GM18498 (cell line): ENCODE measurements at regions not wholly inside any gene's neighbourhood (a gene's known extent, or its start where the extent isn't known, plus 50 kb on each side); places are given as distances from the start of the nearest gene placed in this dataset.

Experiments
- ATAC-seq: cut with Tn5 transposase; IDR thresholded peaks from one replicate; pipeline ENCODE4 v1.9.1; 2021; ENCODE audit warnings: mild to moderate bottlenecking, moderate library complexity; ENCODE audit not compliant: unreplicated experiment

DNA sequence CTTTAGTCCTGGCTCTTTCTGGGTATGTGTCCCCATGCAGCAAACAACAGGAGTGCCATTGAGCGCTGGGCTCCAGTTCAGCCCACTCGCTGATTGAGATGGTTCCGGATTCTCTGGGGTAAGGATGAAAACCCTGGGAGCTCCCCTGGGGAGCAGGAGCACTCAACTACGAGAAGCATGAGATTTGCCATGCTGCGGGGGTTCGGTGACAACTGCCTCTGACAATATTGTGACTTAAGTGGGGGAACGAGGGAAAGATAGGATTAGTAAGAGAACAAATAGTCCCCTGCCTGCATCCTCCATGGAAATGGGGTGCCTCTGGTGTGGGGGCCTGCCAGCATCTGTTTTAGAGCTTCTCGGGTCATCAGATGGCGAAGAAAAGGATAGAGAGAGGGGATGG lies 123.6 kb upstream of the IPO9 start:
- ATAC-seq: no peak

DNA sequence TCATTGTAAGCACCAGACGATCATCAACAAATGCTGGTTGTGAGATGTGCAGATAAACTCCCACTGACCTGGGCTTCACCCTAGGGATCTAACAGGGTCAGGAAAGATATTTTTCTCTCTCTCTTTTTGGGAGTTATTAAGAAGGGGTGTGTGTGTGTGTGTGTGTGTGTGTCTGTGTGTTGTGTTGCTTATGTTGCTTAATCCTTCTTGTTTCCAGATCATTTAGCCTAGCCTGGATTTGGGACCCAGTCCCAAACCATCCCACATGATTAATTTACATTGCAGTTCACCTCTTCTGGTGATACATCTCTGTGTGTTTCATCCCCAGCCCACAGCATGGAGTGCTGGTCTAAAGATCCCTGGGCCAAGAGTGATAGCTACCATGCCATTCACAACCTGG lies 122.8 kb upstream of the IPO9 start:
- no peak for ATAC-seq

DNA sequence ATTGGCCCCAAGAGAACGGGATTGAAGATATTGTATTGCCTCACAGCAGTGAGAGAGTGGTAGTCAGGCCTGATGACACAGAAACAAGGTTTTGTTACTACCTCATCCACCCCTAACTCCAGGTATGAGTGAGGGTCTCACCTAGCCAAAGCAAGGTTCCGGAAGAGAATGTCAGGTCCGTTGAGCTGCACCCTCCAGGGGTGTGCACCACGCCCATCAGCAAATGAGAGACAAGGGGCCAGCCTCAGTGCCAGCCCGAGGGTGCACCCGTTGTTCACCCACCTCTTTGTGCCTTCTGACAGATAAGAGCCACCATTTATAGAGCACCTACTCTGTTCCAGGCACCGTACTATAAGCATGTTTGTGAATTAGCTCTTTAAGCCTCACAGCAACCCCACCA lies 121.9 kb upstream of the IPO9 start:
- ATAC-seq: no peak

DNA sequence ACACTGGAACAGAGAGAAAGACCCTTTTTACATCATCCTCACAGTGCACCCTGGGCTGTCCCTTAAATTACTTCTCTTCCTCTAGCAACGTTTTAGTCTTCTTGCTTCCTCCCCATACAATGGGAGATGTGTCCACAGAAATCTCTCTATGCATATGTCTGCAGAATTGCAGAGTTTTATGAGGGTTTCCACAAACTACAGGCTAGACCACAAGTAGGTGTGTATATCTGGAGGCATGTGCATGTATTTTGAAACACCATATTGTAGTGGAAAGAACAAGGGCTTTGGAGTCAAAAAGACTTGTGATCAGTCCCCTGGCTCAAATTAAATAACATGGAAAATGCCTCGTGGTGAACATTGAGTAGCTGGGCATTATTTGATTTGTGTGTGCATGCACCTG lies 121.3 kb upstream of the IPO9 start:
- no peak for ATAC-seq

GRCh38 chr1:201708085-201708512 lies 120.9 kb upstream of the IPO9 start:
- no peak for ATAC-seq

- ATAC-seq: no peak
Measured at GRCh38 chr1:201708691-201709090, 120.3 kb upstream of the IPO9 start.

DNA sequence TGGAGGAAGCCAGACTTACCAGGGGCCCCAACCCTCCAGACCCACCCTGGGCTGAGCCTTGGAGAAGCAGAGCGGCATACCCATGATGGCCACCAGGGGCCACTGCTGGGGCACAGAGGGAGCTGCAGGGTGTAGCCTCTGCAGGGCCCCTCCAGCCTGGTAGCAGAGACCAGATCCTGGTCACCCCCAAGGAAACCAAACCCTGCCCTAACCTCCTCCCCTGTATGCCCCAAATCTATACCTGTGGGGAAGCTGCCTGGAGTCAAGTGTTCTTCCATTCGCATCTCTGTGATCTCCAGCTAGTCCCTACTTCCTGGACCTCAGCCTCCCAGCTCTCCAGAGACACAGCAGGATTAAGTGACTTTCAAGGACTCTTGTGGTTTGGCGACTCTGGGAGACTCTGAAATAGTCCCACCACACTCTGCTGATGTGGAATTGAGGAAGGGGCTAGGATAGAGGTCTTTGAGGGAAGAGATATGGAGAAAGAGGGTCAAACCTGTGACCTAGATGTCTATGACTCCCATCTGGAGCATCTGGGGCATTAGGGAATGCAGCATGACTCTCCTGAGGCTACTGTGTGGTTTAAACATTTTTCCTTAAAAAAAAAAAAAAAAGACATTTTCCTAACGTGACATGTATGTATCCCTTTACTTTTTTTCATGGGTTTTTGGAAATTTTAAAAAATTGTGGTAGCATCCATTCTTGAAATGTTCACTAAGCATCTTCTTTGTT lies 119.2 kb upstream of the IPO9 start:
- ATAC-seq: peak; percentile 85

DNA sequence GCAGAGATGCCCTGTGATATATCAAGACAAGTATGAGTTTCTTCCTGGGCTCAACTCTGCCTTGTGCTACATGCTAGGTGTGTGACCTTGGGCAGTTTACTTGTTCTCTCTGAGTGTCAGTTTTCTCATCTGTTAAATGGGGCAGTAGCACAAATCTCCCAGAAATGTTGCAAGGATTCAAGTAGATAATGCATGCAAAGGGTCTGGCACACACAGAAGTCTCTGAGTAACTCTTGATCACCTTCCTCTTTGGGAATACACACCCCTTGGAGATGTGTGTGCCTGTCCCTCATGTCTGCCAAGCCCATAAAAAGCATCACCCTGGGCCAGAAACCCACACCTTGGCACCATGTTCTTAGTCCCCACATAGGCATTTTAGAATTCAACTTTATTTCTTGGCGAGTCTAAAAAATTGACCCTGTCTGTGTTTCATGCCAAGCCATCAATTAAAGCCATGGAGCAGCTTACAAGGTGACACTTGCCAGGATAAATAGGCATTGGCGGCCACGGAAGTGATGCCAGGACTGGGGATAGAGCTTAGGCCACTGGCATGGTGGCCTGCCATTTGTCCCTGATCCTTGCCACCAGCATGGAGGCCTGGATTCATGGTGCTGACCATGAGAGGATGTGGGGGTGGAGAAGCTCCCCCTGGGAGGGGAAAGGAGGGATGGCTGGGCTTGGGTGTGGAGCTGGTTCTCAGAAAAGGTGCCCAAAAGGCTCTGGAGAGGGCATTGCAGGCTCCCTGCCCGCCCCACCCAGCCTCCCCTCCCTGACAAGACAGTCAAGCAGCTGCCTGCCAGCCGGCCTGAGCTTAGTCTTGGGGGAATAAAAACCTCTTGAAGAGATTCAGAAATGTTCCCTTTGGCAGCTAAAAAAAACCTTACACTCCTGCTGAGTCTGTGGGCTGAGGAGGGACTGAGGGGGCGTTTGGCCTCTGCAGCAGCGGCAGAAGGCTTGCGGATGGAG lies 118.0 kb upstream of the IPO9 start:
- no peak for ATAC-seq

- ATAC-seq: no peak
Measured at GRCh38 chr1:201711811-201712210, 117.1 kb upstream of the IPO9 start.

DNA sequence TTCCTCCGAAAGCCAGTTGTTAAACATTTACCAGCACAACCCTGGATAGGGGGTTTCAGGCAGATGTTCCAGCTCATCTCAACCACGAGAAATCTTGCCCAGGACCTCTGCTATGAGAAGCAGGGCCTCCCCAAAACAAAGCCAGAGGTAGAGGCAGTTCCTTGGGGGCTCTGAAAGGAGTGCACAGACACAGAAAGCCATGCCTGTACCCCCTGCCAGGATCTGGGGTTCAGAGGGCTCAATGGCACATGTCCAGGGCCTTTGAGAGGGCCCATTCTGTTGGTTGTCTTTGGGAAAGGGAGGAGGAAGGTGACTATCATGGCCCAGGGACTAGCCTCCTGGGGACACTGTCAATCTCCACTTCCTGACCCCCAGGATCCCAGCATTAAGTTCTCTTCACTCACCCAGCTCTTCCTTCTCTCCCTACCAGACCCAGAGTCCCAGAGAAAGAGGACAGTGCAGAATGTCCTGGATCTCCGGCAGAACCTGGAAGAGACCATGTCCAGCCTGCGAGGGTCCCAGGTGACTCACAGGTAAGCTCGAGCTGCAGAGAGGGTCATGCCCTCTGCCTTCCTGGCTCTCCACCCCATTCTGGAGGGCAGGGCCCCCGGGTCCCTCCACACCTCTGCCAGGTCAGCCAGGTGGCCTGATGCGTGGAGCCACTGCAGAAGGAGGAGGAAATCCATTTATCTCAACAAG lies 116.4 kb upstream of the IPO9 start:
- no peak for ATAC-seq

DNA sequence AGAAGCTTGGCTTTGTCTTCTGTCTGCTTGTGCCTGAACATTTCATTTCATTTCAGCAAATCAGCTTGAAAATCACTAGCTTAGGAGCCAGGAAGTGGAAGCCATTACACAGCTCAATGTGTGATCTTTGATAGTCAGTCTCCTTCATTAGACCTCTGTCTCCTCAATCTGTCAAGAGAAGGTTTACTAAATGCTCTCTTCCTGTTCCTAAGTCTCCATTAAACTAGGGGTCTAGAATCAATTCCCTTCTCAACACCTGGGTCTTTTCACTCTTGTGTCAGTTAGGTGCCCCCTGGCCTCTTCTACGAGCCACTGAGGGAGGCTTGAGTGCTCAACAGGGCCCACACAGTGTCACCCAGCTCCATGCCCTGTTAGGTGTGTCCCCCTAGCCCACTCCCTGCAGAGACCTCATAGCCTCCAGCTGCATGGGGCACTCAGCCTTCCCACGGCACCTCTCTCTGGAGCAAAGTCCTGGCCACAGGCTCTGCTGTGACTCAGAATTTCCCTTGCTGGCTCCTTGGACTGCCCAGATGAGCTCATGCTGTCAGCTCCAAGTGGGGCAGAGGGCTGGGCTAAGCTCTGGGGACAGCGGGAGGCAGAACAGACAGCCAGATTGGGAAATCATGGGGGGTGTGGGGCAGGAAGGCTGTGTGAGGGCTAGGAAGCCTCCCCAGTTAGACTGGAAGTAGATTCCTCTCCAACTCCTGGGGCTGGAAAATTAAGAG lies 115.7 kb upstream of the IPO9 start:
- no peak for ATAC-seq

DNA sequence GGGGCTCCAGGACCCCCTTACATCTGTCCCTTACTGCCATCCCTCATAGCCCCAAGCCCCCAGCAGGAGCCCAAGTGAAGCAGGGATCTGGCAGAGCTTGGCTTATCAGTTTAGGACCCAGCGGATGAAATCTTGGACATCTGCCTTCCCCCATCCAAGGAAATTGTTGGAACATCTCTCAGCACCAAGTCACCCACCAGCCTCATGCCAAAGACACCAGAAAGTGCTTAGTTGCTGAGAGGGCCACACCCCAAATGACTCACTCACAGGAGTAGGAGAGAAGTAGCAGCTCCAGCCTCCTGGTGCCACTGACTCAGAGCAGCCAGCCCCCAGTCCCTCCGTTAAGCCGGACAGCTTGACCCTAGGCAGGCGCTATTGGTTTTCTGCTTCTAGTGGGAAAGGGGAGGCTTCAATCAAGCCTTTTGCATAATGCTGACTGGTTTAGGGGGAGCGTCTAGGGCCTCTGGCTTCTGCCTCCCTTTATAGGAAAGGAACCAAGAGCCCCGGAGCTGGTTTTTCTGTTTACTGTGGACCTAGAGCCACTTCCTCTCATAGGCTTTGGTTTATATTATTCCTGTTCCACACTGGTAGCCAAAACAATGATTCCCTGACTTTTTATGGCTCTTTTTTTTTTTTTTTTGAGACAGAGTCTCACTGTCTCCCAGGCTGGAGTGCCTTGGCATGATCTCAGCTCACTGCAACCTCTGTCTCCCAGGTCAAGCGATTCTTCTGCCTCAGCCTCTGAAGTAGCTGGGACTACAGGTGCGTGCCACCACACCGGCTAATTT lies 114.2 kb upstream of the IPO9 start:
- ATAC-seq: no peak

DNA sequence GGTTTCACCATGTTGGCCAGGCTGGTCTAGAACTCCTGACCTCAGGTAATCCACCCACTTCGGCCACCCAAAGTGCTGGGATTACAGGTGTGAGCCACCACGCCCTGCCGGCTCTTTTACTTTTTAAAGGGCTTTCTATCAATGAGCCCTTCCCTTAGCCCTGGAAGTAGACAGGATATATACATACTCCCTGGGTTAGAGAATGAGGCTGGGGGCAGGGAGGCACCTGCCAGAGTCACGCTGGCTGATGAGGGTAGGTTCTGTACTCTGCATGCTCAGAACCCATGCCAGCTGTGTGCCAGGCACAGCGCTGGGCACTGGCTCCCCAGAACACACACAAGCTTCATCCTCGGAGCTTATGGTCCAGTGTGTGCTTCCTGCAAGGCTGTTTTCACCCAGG lies 113.6 kb upstream of the IPO9 start:
- ATAC-seq: no peak

- no peak for ATAC-seq
Measured at GRCh38 chr1:201715801-201716741, 112.9 kb upstream of the IPO9 start.

GRCh38 chr1:201716742-201717135 lies 112.2 kb upstream of the IPO9 start:
- ATAC-seq: no peak

DNA sequence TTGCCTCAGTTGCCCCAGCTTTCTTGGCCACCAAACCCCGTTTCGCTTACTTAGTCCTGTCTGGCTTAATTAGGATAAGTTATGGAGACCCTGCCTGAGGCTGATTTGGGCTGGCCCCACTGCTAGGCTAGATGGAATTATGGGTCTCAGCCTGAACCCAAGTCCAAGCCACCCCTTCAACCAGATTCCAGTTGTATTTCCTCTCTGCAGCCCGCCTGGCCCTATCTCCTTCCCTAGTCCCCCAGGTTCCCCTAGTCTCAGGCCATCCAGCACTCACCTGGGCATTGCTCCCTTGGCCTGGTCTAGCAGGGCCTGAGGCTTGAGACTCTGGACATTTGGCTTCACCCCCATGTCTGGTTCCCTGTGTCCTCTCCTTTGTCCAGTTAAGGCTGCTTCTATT lies 111.7 kb upstream of the IPO9 start:
- ATAC-seq: no peak

- ATAC-seq: no peak
Measured at GRCh38 chr1:201718346-201719202, 110.4 kb upstream of the IPO9 start.
